NCI-H526 (cell line): ENCODE measurements at regions not wholly inside any gene's neighbourhood (a gene's known extent, or its start where the extent isn't known, plus 50 kb on each side); places are given as distances from the start of the nearest gene placed in this dataset.

Experiments
- DNase-seq, 2 experiments: peaks; one replicate each; lab custom pipeline; 2025; lab: John Stamatoyannopoulos, UW

GRCh38 chr6:163806755-163807499 lies 392.4 kb downstream of the QKI start:
- DNase-seq: no peak

DNA sequence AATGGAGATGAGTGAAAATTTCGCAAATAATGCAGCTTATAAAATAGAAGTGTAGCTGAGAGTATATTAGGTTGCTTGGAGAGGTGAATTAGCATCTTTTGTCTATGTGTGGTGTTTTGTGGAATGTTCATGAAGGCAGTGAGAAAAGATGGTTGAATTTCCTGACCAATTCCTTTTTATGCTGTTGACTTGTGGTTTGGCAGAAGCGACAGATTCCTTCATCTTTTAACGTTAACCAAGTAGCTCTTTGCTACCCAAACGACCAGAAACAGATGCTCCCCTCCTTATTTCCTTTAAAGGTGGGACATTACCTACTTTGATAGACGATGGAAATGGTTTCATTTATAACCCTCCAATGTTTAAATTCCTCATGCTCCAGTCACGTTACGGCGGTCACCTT lies 390.5 kb downstream of the QKI start:
- DNase-seq: no peak

DNA sequence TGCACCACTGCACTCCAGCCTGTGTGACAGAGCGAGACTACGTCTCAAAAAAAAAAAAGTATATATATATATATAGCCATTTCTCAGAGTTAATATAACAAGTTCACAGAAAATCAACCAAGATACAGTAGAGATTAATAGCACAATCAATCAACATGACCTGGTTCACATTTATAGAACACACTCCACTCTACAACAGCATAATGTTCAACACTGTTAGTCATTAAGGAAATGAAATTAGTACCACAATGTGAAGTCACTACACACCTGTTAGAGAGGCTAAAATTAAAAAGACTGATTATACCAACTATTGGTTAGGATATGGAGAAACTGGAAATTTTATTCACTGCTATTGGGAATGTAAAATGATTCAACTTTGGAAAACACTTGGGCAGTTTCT lies 387.7 kb downstream of the QKI start:
- no peak for DNase-seq

DNA sequence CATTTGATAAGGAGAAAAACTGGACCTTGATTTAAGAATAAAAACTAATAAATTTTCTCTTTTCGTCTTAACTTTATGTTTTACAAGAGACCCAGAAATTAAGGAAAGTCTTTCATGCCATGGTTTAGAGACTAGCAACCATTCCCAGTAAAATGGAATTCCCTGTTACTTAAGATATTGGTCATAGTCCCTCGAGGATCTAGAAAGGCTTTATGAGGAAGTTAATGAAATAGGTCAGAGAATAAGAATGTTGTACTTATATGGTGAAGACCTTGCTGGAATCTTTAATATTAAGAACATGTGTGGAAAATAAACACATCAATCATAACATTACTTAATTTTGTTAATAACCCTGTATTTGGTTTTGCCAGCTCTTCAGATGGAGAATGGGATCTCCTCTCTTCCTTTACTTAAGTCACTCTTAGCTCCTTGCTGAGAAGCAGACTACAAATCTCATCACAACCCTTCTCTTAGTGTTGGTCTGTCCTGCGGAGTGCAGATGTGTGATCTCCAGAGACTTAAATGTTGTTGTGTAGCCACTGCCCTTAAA lies 382.9 kb downstream of the QKI start:
- no peak for DNase-seq

DNA sequence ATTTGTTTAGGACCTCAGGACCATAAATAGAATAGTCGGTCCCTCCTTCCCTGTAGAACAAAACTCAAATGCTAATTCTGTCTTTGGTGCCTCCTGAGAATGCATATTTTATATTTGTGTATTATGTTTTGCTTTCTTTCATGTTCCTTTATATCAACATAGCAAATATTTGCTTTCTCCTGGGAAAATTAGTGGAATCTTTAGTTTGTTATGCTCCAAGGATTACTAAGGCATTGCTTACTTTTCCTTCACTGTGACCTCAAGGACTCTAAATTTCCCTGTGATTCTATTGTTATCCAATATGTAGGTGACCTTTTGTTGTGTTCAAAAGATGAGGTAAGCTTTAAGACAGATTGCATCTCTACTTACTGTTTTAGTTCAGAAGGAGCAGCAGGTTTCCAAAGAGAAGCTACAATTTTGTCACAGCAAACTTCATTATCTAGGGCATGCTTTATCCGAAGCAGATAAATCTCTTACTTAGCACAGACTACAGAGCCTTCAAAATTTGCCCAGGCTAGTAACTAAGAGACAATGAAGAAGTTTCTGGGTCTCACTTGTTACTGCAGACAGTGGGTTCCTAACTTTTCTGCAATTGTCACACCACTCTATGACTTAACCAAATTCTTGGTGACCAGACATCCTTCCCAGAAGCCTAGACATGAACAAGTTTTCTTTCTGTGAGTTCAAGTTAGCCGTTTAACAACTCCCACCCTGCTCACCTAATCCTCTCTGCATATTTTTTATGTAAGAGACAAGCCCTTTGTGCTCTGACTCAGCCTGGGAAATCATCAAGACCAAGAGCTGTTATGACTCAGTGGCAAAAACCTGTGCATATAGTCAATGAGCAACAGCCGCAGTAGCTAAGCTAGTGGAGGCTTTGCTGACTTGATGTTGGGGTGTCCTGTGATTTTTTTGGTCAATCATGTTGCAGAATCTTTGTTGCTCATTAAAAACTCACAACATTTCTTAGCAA lies 378.8 kb downstream of the QKI start:
- no peak for DNase-seq

GRCh38 chr6:163790266-163790840 lies 375.8 kb downstream of the QKI start:
- DNase-seq: no peak

DNA sequence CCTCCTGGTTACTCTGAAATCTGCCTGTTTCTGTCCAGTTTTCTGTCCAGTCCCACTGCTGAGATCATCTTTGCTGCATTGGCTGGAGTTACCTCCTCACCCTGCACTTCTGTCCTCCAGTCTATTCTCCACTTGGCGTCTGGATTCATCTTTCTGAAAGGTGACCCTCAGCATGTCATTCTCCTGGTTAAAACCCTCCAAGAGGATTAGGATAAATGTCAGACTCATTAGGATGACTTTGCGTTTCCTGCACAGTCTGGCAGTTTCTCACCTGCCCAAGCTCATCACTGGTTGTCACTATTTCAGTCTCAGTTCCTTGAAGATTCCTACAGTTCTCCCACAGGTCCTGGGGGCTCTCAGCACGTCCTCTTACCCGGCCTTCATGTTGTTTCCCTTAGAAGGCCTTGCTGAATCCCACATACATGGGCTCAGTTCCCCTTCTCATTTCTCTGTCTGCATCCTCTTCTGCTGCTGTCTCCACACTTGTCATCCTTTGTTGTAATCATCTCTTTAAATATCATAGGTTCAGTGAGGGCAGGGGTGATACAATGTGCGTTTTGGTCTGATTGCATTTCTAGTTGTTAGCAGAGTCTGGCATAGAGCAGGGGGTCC lies 374.8 kb downstream of the QKI start:
- DNase-seq: no peak

DNA sequence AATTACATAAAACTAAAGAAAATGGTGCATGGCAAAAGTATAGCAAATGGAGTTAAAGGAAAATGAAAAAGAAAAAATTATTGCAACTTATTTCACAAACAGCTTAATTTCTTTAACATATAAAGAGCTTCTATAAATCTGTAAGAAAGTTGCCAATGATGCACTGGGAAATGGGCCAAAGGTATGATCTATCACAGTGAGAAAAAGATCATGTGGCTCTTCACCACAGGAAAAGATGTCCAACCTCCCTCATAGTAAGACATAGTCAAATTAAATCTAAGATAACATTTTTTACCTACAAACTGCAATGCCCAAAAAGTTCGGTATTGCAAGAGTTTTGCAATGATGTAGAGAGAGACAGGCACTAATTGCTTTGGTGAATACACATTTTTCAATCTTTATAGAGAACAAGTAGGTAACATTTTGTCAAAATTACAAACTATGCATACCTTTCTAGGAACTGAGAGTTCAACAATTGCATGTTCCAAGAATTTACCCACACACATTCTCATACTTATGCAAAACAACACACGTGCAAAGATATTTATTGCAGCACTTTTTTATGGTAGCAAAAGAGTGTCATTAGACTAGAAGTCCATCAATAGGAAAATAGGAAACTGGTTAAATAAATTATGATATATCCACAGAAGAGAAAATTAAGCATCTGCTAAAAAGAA lies 372.6 kb downstream of the QKI start:
- no peak for DNase-seq

DNA sequence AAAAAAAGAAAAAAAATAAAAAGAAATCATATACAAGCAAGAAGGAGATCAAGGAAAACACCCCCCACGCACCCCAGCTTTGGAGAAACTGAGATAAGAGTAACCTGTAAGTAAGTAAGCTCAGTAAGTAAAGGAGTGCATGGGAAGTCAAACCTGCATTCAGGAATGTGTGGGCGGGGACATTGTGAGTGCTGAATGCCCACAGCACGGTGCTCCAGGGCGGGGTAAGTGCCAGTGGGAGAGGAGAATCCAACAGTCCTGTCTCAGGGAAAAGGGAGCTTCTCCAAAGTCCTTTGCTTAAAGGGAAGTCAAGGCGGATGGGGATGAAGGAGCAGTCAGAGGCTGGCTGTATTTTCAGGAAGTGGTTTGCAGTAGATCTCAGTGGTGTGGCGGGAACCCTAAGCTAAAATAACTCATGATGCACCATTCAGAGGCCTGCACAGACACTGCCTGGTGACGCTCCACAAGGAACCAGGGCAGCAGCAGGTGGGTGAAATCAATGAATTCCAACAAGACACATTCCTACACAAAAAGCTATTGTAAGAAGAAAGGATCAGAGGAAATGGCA lies 368.0 kb downstream of the QKI start:
- no peak for DNase-seq

- DNase-seq: no peak
Measured at GRCh38 chr6:163780994-163781393, 366.5 kb downstream of the QKI start.

- DNase-seq: no peak
Measured at GRCh38 chr6:163779727-163780284, 365.3 kb downstream of the QKI start.

GRCh38 chr6:163777716-163778115 lies 363.2 kb downstream of the QKI start:
- no peak for DNase-seq

- DNase-seq: no peak
Measured at GRCh38 chr6:163776906-163777686, 362.6 kb downstream of the QKI start.

DNA sequence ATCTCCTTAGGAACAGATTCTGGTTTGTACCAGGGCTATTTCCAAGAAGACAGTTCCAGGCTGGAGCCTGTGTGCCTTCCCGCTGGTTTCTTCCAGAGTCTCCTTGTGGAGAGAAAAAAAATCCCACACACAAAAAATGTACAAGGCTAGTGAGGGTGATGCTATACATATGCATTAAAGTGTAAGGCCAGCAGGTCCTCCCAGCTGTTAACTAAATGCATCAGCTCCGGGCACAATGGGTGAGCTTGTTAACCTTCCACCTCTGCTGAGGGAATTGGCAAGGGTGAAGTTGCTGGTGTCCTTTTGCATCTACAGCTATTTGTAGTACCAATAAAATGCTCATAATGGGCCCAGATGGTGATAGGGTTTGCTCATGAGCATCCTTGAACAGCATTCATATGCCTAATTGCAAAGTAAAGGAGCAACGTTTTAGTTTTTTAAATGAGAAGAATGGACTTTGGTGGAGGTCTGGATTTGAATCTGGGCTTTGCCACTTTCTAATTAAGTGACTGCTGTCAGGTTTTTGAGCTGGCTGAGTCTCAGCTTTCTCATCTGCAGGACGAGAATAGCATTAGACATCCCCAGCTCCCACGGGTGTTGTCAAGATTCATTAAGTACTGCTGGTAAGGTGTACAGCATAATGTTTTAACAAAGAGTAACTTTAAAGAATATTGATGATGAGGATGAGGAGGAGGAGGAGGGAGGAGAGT lies 361.8 kb downstream of the QKI start:
- no peak for DNase-seq

DNA sequence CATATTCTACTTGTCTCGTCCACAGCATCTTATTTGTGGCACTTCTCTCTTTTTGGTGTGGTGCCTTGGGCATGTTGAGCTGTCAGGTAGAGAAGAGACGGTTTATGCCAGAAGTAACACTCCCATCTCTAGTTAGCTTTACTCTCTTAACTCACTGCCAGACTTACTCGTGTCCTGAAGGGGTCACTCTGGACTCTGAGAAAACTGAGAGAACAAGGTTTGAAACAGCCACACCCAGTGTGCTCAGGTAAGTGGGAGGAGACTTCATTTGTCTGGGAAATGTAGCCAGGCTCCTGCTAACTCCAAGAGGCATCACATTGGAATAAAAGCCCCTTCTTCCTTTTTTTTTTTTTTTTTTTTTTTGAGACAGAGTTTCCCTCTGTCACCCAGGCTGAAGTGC lies 360.8 kb downstream of the QKI start:
- DNase-seq: no peak

GRCh38 chr6:163774485-163774884 lies 360.0 kb downstream of the QKI start:
- no peak for DNase-seq

- no peak for DNase-seq
Measured at GRCh38 chr6:163773646-163774045, 359.1 kb downstream of the QKI start.

- DNase-seq: no peak
Measured at GRCh38 chr6:163772701-163773100, 358.2 kb downstream of the QKI start.

DNA sequence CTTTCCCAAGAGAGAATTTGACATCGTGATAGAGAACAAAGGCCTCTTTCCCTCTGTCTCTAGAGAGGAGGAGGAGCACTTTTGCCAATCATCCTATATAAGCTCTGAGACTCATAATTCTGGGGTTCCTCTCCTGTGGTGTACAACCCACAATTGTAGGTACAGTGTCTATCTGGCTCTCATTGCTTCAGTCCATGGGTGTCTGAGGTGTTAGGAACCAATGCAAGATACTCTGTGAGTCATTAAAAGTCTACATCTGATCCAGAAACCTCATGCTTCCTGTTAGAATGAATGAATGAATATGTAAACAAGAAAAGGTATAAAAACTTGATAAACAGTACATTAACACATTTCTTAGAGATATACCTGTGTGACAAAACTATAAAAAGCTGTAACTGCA lies 356.7 kb downstream of the QKI start:
- DNase-seq: no peak
